ENCODE measurements at regions not wholly inside any gene's neighbourhood (a gene's known extent, or its start where the extent isn't known, plus 50 kb on each side); places are given as distances from the start of the nearest gene placed in this dataset.

DNA sequence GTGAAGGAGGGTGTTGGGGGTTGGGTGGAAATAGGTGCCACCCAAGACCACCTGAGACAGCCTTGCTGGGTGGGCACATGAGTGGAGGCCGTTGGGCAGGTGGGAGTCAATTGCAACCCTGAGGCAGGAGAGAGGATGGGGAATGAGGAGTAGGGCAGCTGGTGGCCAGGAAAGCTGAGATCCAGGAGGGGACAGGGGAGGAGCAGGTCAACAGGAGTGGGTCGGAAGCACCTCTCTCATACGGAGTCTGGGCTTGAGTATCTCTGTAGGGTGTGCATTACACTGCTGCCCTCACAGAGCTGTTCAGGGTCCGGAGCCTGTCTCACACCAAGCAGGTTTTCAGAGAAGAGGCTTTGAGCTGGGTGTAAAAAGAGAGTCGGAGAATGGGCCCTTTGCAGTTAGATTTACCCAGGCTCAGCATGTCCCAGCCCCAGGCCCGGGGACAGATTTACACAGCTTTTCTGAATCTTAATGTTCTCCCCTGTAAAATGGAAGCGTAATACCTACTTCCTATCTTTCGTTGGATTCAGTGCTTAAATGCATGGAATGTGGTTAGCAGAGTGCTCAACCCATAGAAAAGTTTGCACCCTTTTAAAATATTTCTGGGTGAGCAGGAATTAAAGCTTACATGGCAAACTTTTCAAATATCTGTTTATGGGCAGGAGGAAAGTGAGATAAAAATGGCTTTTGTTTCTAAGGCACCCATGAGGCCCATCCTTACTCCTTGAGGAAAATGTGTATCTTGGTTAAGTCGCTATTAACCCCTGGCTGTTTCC lies 144.0 kb upstream of the MYCN start:
- no peak for DNase-seq

DNA sequence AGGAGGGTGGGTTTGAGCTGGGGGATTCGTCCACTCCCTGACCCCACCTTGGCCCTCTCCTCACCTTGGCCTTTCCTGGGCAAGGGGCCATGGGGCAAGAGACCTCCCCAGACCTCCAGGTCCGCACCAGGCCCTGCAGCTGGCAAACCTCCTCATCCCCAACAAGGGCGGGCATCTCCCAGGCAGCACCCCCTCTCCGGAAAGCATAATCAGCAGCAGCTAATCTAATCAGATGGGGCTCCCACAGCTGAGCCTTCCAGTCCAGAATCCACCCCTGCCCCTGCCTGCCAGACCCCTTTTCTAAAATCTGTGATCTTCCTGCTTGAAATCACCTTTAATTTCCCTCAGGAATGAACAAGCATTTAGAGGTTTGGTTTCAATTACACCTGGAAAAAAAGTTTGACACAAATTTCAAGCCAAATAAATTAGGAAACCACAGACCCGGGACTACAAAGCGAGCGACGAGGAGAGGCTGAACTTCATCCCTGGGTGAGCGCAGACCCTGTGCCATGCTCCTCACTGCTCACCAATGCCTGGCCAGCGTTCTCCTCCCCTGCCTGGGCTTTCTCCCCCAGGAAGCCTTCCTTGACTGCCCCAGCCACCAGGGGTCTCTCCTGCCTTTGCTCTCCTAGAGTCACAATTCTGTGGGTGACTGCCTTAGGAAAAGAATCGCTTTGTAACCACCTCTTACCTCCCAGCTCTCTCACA lies 143.0 kb upstream of the MYCN start:
- no peak for DNase-seq

DNA sequence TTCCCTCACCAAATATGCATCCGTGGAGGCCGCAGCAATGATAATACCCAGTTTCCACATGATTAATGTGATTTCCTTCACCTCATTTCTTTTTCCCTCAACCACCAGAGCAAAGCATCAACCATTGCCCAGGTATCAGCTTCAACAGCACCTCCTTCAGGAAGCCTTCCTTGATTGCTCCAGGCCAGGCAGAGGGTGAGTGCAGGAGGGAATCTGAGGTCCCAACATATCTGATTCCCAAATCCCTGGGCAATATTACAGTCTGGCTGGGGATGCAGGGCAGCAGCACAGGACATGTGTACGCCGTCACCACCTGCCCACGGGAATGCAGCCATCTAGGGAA lies 142.4 kb upstream of the MYCN start:
- DNase-seq, result no peak

DNA sequence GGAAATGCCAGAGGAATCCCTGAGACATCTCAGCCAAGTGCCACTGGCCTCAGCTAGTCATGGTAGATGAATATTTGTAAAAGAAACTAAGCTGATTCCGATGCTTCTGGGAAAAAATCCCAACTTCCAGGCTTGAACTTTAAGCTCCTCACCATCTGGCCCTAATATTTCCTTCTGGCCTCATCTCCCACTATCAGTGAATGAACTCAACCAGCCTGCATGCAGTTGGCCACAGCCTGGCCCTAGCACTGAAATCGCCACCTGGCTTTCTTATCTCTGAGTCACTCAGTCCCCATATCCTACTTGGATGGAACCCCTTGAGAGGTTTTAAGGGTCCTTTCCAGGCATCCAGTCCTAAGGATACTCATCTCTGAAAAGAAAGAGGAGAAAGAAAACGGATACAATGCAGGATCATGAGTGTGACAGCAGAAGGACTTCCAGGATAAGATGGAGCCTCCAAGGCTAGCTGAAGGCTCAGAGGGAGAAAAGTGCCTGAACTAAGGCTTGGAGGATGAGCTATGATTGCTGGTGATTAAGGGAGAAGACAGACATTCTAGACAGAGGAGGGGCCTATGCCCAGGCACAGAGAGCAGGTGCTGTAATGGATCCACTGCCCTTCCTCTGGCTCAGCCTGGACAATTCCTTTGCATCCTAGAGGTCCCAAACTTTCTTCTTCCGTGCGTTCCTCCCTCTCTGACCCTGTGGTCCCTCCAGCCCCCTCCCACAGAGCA lies 141.5 kb upstream of the MYCN start:
- DNase-seq, result no peak

DNA sequence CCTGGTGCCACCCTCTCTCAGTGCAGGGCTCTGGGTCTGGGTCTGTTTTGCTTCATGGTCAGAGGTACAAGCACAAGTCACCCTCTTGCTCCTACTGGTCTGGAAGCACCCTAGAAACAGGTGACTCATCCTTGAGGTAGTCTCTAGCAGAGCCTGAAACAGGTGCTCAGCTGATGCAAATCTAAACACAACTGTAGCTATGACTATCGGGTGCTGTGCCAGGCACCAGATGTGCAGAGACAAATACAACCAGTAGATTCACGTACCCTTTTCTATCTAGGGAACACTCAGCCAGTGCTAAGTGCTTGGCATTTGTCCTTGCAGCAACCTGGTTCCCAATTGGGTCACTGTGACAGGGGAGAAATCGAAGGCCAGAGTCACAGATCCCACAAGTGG lies 140.9 kb upstream of the MYCN start:
- DNase-seq, result no peak

DNA sequence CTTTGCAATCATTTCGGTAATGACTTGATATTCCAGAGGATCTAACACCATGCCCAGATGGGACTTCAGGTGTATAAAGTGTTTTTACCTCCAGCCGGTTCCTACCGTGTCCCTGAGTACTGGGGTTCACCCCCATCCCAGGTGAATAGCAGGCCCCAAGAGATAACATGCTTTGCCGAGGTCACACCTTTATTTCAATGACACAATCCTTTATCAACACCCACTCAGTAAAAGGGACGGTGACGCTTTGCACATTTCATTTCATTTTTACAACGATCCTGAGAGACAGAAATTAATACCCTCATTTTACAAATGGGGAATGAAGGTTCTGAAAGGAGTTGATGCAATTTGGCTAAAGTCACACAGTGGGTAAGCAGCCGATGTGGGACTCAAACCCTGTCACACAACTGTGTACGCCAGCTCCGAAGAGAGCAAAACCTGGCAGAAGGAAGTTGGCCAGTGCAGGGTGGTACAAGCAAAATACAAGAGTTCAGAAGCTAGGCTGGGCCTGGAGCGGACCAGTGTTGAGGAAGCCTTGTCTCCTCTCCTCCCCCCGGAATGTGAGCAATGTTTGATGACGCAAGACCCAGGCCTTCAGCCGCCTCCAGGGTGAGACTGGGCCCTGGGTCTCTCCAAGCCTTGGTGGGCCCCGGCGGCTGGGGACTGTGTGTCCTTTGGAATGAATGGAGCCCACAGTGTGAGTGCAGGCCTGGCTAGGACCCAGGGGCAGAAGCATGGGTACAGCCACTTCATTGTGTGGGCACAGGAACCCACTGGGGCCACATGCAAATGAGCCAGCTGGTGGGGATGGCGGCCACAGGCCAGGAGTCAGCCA lies 139.6 kb upstream of the MYCN start:
- no peak for DNase-seq

DNA sequence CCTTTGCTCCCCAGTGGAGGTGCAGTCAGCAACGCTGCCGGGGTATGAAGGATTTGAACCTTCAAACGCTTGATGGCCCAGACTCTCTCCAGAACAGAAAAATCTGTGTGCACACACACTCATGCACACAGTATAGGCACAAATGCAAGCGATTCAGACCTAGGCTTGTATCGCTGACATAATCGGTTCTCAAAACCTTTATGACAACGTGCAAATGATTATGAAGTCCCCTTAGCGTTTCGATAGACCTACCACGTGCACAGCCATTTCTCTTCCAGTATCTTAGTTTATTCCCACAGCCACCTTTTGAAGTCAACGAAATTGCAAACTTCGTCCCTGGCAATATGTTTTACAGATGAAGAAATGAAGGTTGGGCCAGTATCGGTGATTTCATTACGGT lies 138.9 kb upstream of the MYCN start:
- no peak for DNase-seq

DNA sequence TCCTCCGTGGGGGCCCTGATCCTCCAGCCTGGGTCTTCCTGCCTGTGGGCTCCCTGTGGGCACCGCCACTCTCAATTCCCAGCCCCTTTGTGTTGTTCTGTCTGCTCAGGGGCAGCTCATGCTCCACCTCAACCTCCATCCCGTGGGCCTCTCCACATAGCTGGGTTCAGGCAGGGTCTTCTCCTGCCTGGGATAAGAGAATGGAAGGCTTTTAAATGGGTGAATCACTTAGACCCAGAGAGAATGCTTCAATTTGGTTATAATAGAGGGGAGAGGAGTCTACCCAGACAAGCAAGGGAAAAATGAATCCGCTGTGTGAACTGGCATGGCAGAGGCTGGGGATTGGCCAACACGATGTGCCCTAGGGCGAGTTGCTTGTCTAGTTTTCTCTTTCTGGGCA lies 138.4 kb upstream of the MYCN start:
- no peak for DNase-seq

DNA sequence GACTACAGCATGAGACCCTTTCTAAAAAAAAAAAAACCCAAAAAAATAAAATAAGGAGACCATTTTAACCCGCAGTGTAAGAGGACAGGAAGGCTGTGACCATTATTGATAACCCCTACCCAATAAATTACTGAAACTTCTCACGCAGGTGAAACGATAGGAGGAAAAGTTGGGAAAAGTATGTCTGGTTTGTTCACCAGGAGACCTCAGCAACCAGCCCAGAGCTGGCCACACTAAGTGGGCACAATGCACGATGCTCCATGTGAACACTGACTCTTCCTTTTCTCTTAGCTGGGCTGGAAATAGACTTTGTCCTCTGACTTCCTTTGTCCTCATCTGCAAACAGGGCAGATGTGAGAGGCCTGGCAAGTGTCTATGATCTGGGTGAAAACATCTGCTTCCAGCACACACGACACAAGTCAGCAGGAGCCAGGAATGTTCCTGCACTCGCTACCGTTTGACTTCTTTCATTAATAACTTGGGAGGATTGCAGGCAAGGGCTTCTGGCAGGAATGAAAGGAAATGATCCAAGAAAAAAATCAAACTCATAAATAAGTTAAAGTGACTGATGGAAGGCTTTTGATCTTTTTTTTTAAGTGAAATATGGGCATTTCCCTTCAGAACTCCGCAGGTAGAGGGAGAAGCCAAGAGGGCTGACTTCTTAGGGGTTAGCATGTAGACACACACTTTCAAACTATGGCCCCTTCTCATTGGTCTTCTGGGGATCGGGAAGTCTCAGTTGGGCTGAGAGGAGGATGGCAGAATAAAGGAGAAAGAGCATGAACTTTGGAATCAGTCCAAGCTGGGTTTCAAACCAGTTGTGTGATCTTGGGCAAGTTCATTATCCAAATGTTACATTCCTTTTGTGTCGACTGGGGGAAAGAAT lies 137.4 kb upstream of the MYCN start:
- DNase-seq, result no peak

DNA sequence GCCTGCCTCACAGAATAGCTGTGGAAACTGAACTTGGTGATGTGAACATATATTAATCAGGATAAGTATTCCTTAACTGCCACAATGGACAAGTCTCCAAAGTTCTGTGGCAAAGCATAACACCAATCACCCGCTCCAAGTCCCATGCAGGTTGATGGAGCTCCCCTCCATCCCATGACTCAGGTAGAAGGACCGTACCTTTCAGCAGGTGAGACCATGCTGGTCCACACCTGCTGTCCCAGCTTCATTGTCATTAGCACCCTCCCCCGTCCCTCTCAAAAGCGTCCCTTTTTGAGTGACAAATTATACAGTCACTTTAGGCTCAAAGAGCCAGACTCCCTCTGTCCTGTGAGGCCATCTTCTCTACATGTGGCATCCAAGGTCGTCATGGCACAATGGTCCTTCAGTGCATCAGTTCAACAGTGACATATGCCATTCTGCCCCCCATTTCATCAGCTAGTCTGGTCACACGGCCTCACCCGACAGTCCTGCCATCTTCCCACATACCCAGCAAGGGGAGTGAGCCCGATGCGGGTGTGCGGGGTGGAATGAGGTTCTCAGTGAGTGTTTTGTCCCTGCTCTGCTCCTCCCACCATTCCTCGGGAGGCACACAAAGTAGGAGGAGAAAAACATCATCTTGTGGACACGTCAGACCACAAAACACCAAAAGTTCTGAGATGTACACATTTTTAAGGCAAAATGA lies 136.7 kb upstream of the MYCN start:
- DNase-seq, result no peak

DNA sequence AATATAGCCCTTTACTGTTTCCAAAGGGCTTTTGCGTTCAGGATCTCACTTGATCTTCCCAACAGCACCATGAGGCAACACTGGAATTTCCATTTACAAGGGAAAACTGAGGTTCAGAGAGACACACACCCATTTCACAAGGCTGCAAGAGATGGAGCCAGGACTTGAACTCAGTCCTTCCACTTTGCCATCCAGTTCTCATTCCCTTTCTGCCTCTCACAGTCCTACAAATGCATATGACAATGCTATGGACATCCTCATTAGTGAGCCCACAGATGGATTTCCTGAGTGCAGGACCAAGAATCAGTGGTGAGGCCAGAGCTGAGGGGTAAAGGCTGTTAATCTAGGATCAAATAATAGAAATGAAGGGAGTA lies 136.1 kb upstream of the MYCN start:
- no peak for DNase-seq

DNA sequence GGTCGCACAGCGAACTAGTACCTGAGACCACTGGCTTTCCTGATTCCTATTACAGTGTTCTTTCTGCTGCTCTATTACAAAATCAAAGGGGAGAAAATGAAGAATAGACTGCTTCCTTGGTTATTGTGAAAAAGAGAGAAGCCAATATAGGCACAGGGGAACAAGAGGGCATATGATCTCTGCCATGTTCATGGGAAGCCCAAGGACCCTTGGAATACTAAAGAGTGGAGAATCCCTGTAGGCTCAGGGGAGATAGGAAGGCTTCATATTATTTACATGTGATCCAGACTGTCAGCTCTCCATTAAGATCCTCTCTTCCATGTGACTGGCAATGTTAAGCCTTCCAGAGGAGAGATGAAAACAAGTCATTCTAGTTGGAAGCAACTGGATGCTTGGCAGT lies 135.7 kb upstream of the MYCN start:
- no peak for DNase-seq

DNA sequence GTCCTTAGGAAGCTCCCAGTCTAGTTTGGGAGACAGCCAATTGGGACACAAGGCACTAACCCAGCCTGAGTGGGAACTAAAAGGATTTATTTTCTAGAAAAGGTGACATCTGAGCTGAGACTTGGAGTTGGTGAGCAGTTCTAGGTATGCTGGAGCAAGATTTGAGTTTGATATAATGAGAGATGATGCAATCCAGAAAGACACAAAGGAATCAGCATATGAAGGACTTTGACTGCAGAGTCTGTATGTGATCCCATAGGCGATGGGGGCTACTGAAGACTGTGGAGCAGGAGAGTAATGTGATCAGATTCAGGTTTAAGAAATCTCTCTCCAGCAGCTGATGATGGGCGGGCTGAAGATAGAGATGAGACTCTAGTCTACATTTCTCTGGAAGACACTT lies 135.1 kb upstream of the MYCN start:
- no peak for DNase-seq

DNA sequence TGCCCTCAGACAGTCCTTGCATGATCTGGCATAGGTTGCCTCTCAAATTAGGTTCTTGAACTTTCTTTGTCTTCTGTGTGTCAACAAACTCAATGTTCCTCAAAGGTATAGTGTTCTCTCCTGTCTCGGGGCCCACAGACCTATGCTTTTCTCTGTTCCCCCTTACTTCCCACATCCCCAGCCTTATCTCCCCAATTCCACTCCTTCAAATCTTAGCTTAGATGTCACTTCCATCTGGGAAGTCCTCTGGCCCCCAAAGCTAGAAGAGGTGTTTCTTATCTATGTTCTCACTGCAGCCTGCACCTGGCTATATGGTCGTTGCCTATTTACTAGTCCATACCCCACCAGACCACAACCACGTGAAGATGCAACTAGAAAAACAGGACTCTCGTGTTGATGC lies 134.6 kb upstream of the MYCN start:
- DNase-seq, result no peak

DNA sequence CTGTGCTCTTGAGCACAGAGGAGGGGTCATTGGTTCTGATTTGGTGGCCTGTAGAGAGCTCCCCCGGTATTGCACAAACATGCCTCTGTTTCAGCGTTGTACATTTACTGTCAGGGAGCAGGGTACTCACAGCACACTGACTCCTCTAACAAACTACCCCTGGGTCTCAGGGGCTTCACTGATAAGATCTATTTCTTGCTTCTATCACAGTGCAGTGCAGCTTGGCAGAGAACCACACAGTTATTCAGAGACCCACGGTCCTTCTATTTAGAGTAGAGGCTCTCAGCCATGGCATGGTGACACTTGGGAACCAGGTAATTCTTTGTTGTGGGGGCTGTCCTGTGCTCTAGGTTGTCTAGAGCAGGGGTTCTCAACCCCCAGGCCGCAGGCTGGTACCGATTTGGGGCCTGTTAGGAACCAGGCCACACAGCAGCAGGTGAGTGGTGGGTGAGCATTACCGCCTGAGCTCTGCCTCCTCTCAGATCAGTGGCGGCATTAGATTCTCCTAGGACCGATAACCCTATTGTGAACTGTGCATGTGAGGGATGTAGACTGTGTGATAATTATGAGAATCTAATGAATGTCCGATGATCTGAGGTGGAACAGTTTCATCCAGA lies 133.4 kb upstream of the MYCN start:
- no peak for DNase-seq

DNA sequence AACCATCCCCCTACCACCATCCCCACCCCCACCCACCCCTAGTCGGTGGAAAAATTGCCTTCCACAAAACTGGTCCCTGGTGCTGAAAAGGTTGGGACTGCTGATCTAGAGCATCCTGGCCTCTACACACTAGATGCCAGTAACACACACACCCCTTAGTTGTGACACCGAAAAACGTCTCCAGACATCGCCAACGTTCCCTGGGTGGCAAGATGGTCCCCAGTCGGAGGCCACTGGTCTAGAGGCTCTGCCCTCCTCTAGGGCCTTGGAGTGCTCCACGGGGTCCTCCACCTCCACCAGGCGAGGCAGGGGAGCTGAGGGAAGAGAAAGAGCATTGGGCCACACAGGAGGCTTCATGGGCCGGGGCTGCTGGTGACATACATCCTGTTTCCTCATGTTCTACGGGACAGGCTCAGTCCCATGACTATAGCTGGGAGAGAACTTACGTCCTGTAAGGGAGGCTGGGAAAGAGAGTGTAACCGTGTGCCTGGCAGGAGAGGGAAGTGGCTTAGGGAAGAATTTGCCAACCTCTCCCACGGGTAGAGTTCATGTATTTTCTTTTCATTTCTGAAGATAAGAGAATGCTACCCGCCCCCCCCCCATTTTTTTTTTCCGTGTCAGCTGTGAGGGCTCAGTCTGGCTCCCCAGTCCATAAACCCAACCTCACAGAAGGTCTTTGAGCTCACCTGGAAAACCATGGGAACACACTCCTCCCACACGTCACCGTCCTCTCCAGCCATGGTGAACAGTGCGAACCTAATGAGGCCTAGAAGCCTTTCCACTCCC lies 132.7 kb upstream of the MYCN start:
- DNase-seq, result no peak

DNA sequence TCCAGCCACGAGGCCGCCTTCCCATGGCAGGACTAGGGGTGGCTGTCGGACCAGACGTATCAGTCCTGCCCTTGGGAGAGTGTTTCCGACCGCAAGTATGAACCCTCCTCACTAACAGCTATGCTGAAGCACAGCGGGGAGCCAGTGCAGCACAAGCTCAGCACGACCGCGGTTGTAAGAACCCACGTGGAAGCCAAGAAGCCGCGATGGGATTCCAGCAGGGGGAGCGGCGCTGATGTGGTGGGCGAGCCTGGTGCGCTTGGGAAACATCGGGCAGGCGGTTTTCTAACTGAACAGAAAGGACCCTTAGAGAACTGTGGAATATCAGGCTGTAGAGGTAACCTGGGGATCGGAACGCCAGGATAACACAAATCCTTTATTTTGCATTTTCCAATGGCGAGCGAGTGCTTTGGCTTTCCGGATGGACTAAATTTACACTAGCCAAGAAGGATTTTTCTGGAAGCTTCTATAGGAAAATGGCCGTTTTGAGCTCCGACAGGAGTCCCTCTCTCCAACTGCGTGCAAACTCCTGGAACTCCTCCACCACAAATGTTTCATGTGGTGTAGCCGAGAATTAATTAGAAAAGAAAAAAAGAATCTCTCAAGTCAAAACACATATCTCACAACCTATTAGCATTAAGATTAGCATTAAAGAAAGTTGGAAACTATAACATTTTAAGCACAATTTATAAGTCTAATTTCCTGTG lies 132.0 kb upstream of the MYCN start:
- peak; percentile 61 for DNase-seq

DNA sequence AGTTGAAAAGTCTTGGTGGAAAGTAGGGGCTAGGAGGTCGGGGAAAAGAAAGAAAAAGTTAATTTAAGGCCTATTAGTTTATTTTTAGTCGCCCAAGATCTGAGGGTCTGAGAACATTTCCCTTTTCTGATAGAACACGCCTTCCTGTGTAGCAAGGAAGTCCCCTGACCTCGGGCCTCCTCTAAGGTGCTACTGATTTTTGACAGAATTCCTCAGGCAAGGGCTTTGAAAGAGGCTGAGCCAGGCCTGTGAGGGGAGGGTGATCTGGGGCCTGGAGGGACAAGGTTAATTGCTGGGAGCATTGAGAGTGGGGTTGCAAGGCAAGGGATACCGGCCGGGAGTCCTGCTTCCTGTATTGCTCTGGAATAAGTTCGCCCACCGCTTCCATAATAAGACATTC lies 131.4 kb upstream of the MYCN start:
- DNase-seq, result no peak

DNA sequence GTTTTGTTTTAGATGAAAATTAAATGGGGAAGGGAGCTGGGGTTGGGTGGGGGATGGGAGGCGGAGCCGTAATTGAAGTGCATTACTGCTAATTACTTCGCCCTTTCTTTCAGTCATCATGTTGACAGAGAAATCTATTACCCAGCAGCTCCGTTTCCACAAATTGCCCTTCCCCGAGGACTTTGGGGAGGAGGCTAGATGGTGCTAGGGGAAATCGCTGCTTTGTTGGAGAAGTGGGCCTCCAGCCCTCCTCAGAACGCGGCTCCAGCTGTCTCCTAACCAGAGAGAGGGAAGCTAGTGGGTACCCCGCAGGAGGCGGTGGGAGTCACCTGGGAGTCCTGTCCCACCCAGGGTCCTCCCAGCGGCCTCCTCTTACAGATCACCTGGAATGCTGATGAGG lies 130.9 kb upstream of the MYCN start:
- no peak for DNase-seq

Measured in right forelimb (tissue), 1 donor.